Heart right ventricle (tissue), 16 donors: ENCODE measurements at regions not wholly inside any gene's neighbourhood (a gene's known extent, or its start where the extent isn't known, plus 50 kb on each side); places are given as distances from the start of the nearest gene placed in this dataset.

Experiments used
- ATAC-seq, 8 donors: fragments of 200-7000 bp; cut with Tn5 transposase; one replicate each; pipeline ENCODE4 v1.9.1; 2020; ENCODE audit warnings: mild to moderate bottlenecking in 8 of 8, moderate library complexity in 8 of 8, moderate number of reproducible peaks in 1 of 8
- DNase-seq, 2 donors: peaks; one replicate each; pipeline ENCODE4 v3.0.0-alpha.2; 2020
- H3K27ac ChIP-seq, 10 donors: fragments of 200-600 bp; sonication (generic) in 2 of 10; one replicate each; pipeline versions ENCODE4 v1.5.0 to v1.8.0; 2020 to 2022; ENCODE audit warnings: mild to moderate bottlenecking in 3 of 10
- H3K27me3 ChIP-seq, 7 donors: fragments of 200-600 bp; one replicate each; pipeline ENCODE4 v1.8.0; 2021 to 2022; ENCODE audit warnings: mild to moderate bottlenecking in 2 of 7
- H3K36me3 ChIP-seq, 9 donors: fragments of 200-600 bp; sonication (generic) in 1 of 9; one replicate each; pipeline versions ENCODE4 v1.5.0 to v1.8.0; 2020 to 2022; ENCODE audit warnings: mild to moderate bottlenecking in 2 of 9
- H3K4me1 ChIP-seq, 9 donors: fragments of 200-600 bp; sonication (generic) in 1 of 9; one replicate each; pipeline versions ENCODE4 v1.5.0 to v1.8.0; 2020 to 2022; ENCODE audit warnings: mild to moderate bottlenecking in 4 of 9
- H3K4me3 ChIP-seq, 10 donors: fragments of 200-600 bp; sonication (generic) in 2 of 10; one replicate each; pipeline versions ENCODE4 v1.5.0 to v1.8.0; 2020 to 2022; ENCODE audit warnings: mild to moderate bottlenecking in 7 of 10, moderate library complexity in 2 of 10
- H3K9me3 ChIP-seq, 11 donors: fragments of 200-600 bp in 10 of 11; sonication (generic) in 2 of 11; one replicate each; pipeline versions ENCODE4 v1.5.0 to v1.8.0; 2013 to 2022; ENCODE audit warnings: mild to moderate bottlenecking in 2 of 11, control low read depth in 1 of 11, moderate library complexity in 1 of 11
- CTCF ChIP-seq, 9 donors: fragments of 200-600 bp; sonication (generic) in 2 of 9; IDR thresholded peaks; one replicate each; pipeline versions ENCODE4 v1.5.0 to v1.8.0; 2021 to 2022; ENCODE audit warnings: antibody characterized with exemption in 9 of 9, mild to moderate bottlenecking in 5 of 9, moderate library complexity in 1 of 9
- WGBS, 2 donors: extraction: QIAGEN DNeasy Blood & Tissue Kit; methylation state at CpG; one replicate each; pipeline ENCODE4 v1.1.7; 2013; ENCODE audit warnings: inconsistent platforms in 1 of 2; 5-methylcytosine and 5-hydroxymethylcytosine counted together
- intact Hi-C, 10 donors: fragments of 100-400 bp; cut with DNase I; formaldehyde crosslinking; loops; one replicate each; pipeline versions ENCODE4 v1.11.1 to v1.14.2; 2022
- donor health status: Arrhythmogenic right ventricular cardiomyopathy.
- donor health status: ischemic (EF 13 %, LVEDD 7.1; RV severe dilation, severe dysfunction).
- donor health status: healthy with polysubstance abuse.
- donor health status: DM: no; HTN: yes; CAD: no.
- donor health status: DM: no; HTN: no; CAD: no.
- donor health status: ischemic (EF 25% LVEDD 6.9; RV normal size, moderate dysfunction).
- donor health status: ischemic (EF 25% LVEDD 5.7; RV mildly dilated, moderate dysfunction).
- donor health status: healthy.
- donor health status: DM: yes; HTN: yes; CAD: no.
- donor health status: Ischemic cardiomyopathy.
- donor health status: ischemic (EF 35%, LVEDD 5.7; RV mildly dilated, moderate dysfunction).
- donor health status: nonischemic (EF 11% LVEDD 7.7; RV severe dilation, severe dysfunction).
- donor health status: DM: yes; HTN: yes; CAD: no.
- donor health status: PGD.
- donor health status: ischemic (EF 29% LVEDD 5.4; RV normal size, mild dysfunction).
- donor health status: nonischemic (EF 23%, LVEDD 6.1; RV moderate dilation, normal function).

DNA sequence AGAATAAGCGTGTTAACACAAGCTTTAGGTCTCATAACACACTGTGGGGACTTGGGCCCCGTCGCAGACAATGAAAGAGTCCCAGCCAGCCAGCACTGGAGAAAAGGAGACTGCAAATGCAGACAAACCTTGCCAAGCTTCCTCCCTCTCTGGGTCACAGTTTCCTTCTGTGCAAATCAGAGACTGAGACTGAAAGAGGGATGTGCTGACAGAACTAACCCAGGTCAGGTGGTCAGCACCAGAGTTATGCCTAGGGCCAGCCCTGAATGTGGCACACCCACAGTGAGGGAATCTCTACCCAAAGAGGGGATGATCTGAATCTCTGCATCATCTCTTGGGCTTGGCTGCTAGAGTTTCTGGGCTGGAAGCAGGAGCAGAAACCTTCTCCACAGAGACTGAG, 282.3 kb upstream of the CCL2 start:
- no peak for ATAC-seq
- Histone ChIP-seq H3K27ac (no peak overlapping the region), H3K36me3 (no peaks in the 10 kb centered on the region), H3K4me3 (no peak overlapping the region), H3K9me3 (no peaks in the 10 kb centered on the region), H3K27me3 (peaks cover 0 to 7% (median 0%) of the 10 kb centered on the region in 7 donors), H3K4me1 (peaks cover 0 to 8% (median 0%) of the 10 kb centered on the region in 9 donors)
- DNase-seq: no peak
- 62 to 69% methylated on average over 3 of the region's 3 CpGs for WGBS, 2 donors
- intact Hi-C loops: no loop called here
- TF ChIP-seq CTCF (IDR thresholded peaks at IDR 0.05): no peak

DNA sequence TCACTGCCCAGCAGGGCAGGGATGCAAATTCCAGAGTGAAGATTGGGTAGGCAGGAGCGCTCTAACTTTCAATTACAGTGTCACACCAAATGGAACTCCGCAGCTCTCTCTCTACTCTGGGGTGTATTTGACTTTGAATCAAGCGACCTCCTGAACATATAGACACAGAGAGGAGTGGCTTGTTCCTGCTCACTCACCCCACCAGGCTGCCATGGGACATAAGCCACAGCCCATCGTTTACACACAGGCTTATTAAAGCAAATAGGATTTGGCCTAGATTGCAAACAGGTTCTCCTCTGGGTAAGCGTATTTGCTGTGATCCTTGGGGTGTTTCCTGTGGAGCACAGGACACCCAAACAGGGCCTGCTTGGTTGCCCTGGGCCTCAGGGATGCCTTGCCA, 281.6 kb upstream of the CCL2 start:
- 60 to 61% methylated on average over 5 of the region's 5 CpGs for WGBS, 2 donors
- Histone ChIP-seq H3K4me3 (no peak overlapping the region), H3K9me3 (no peaks in the 10 kb centered on the region), H3K36me3 (no peaks in the 10 kb centered on the region), H3K4me1 (peaks cover 0 to 3% (median 0%) of the 10 kb centered on the region in 9 donors), H3K27me3 (peaks cover 0 to 7% (median 0%) of the 10 kb centered on the region in 7 donors), H3K27ac (no peak overlapping the region)
- DNase-seq: no peak
- TF ChIP-seq CTCF (IDR thresholded peaks at IDR 0.05): no peak
- intact Hi-C loops: no loop called here
- ATAC-seq: no peak

- Histone ChIP-seq H3K4me1 (no peaks in the 10 kb centered on the region), H3K9me3 (no peaks in the 10 kb centered on the region), H3K27me3 (peaks cover 0 to 7% (median 0%) of the 10 kb centered on the region in 7 donors), H3K4me3 (no peak overlapping the region), H3K36me3 (no peaks in the 10 kb centered on the region), H3K27ac (no peak overlapping the region)
- intact Hi-C loops: no loop called here
- WGBS, 2 donors: 82 to 83% methylated on average over 3 of the region's 3 CpGs
- ATAC-seq (no peak), DNase-seq (no peak)
- TF ChIP-seq CTCF (IDR thresholded peaks at IDR 0.05): no peak
Measured at GRCh38 chr17:33974276-33974675, 280.8 kb upstream of the CCL2 start.

- DNase-seq: no peak
- H3K4me1 ChIP-seq: peaks cover 0 to 10% (median 0%) of the 10 kb centered on the region in 9 donors
- 24 to 37% methylated on average over 8 of the region's 8 CpGs for WGBS, 2 donors
- H3K27ac ChIP-seq: no peak overlapping the region
- no peak for ATAC-seq
- intact Hi-C loops: no loop called here
- H3K27me3 ChIP-seq: no peaks in the 10 kb centered on the region
- H3K9me3 ChIP-seq: no peaks in the 10 kb centered on the region
- no peaks in the 10 kb centered on the region for H3K36me3 ChIP-seq
- no peak overlapping the region for H3K4me3 ChIP-seq
- no peak for TF ChIP-seq CTCF (IDR thresholded peaks at IDR 0.05)
Measured at GRCh38 chr17:33976831-33977230, 278.3 kb upstream of the CCL2 start.
